ENCODE measurements at regions not wholly inside any gene's neighbourhood (a gene's known extent, or its start where the extent isn't known, plus 50 kb on each side); places are given as distances from the start of the nearest gene placed in this dataset.
"Not testable (repeated sequence)": the region's sequence is repeated elsewhere in the genome, so short reads cannot be mapped to it uniquely, and the experiment has no call there.

GRCh38 chrY:21033363-21033762 lies 277.5 kb downstream of the RPS4Y2 start:
- no peak for DNase-seq (ENCODE audit: low read depth in 2 of 2)
- no peak overlapping the region for H3K4me3 ChIP-seq (replicated peaks in 1 of 2; ENCODE audit: low read depth in 2 of 2, low read length in 2 of 2)
- TF ChIP-seq CTCF (IDR thresholded peaks at IDR 0.05; ENCODE audit: low read depth, low read length) = no peak

GRCh38 chrY:21034151-21035061 lies 278.5 kb downstream of the RPS4Y2 start:
- no peak overlapping the region for H3K4me3 ChIP-seq (replicated peaks in 1 of 2; ENCODE audit: low read depth in 2 of 2, low read length in 2 of 2)
- no peak for TF ChIP-seq CTCF (IDR thresholded peaks at IDR 0.05; ENCODE audit: low read depth, low read length)
- DNase-seq (ENCODE audit: low read depth in 2 of 2) = no peak

GRCh38 chrY:21037398-21037797 lies 281.5 kb downstream of the RPS4Y2 start:
- H3K4me3 ChIP-seq (replicated peaks in 1 of 2; ENCODE audit: low read depth in 2 of 2, low read length in 2 of 2); DNase-seq (ENCODE audit: low read depth in 2 of 2): not testable (repeated sequence)

GRCh38 chrY:21039811-21040210 lies 283.9 kb downstream of the RPS4Y2 start:
- no peak for TF ChIP-seq CTCF (IDR thresholded peaks at IDR 0.05; ENCODE audit: low read depth, low read length)
- H3K4me3 ChIP-seq (replicated peaks in 1 of 2; ENCODE audit: low read depth in 2 of 2, low read length in 2 of 2) = no peak overlapping the region
- no peak for DNase-seq (ENCODE audit: low read depth in 2 of 2)

- H3K4me3 ChIP-seq (replicated peaks in 1 of 2; ENCODE audit: low read depth in 2 of 2, low read length in 2 of 2); DNase-seq (ENCODE audit: low read depth in 2 of 2): not testable (repeated sequence)
Measured at GRCh38 chrY:21040711-21041110, 284.8 kb downstream of the RPS4Y2 start.

GRCh38 chrY:21073079-21073478 lies 317.2 kb downstream of the RPS4Y2 start:
- no peak overlapping the region for H3K4me3 ChIP-seq (replicated peaks in 1 of 2; ENCODE audit: low read depth in 2 of 2, low read length in 2 of 2)
- no peak for TF ChIP-seq CTCF (IDR thresholded peaks at IDR 0.05; ENCODE audit: low read depth, low read length)
- no peak for DNase-seq (ENCODE audit: low read depth in 2 of 2)

GRCh38 chrY:21073641-21074260 lies 317.8 kb downstream of the RPS4Y2 start:
- TF ChIP-seq CTCF (IDR thresholded peaks at IDR 0.05; ENCODE audit: low read depth, low read length) = no peak
- no peak for DNase-seq (ENCODE audit: low read depth in 2 of 2)

More at GRCh38 chrY:21073641-21074260, 317.8 kb downstream of the RPS4Y2 start:
- H3K4me3 ChIP-seq (replicated peaks in 1 of 2; ENCODE audit: low read depth in 2 of 2, low read length in 2 of 2) = no peak overlapping the region
